GM23338 (cell line): ENCODE measurements at regions not wholly inside any gene's neighbourhood (a gene's known extent, or its start where the extent isn't known, plus 50 kb on each side); places are given as distances from the start of the nearest gene placed in this dataset.

ENCODE experiments used
- ATAC-seq: fragments of 200-7000 bp; cut with Tn5 transposase; 3 replicates; pipeline ENCODE4 v1.9.1; 2020
- DNase-seq: peaks from one replicate; pipeline ENCODE4 v3.0.0-alpha.2; 2015; ENCODE audit warnings: low spot score
- H2AFZ ChIP-seq: fragments of 200-600 bp; sonication (generic); 2 replicates; pipeline ENCODE4 v1.8.0; 2016; ENCODE audit warnings: antibody characterized with exemption, mild to moderate bottlenecking, moderate library complexity
- H3F3A ChIP-seq: fragments of 200-600 bp; sonication (generic); replicated peaks from 2 replicates; pipeline ENCODE4 v1.8.0; 2017; ENCODE audit warnings: antibody characterized with exemption, mixed run types, low read depth
- H3K27ac ChIP-seq: fragments of 200-600 bp; sonication (generic); 2 replicates; pipeline ENCODE4 v1.6.1; 2016; ENCODE audit warnings: low read depth
- H3K27me3 ChIP-seq: fragments of 200-600 bp; sonication (generic); 2 replicates; pipeline ENCODE4 v1.8.0; 2016; ENCODE audit warnings: mild to moderate bottlenecking, mixed run types, moderate library complexity; ENCODE audit not compliant: insufficient read depth
- H3K36me3 ChIP-seq: fragments of 200-600 bp; sonication (generic); 2 replicates; pipeline ENCODE4 v1.8.0; 2016; ENCODE audit warnings: mild to moderate bottlenecking; ENCODE audit not compliant: insufficient read depth
- H3K4me1 ChIP-seq: fragments of 200-600 bp; sonication (generic); 2 replicates; pipeline ENCODE4 v1.8.0; 2016; ENCODE audit warnings: mild to moderate bottlenecking, moderate library complexity; ENCODE audit not compliant: insufficient read depth
- H3K4me2 ChIP-seq: fragments of 200-600 bp; sonication (generic); 2 replicates; pipeline ENCODE4 v1.7.1; 2017; ENCODE audit warnings: mixed run types
- H3K4me3 ChIP-seq: fragments of 200-600 bp; sonication (generic); 2 replicates; pipeline ENCODE4 v1.6.1; 2016; ENCODE audit warnings: mixed run types
- H3K79me2 ChIP-seq: fragments of 200-600 bp; sonication (generic); replicated peaks from 2 replicates; pipeline ENCODE4 v1.8.0; 2017; ENCODE audit warnings: mild to moderate bottlenecking; ENCODE audit not compliant: insufficient read depth
- H3K9me2 ChIP-seq: fragments of 200-600 bp; sonication (generic); 2 replicates; pipeline ENCODE4 v1.8.0; 2017; ENCODE audit not compliant: insufficient read depth
- H4K20me1 ChIP-seq: fragments of 200-600 bp; sonication (generic); replicated peaks from 2 replicates; pipeline ENCODE4 v1.8.0; 2017; ENCODE audit warnings: mild to moderate bottlenecking; ENCODE audit not compliant: insufficient read depth
- H3K27ac Mint-ChIP-seq: 2 replicates; pipeline ENCODE4 v1.8.0; 2020; ENCODE audit warnings: inconsistent platforms, mild to moderate bottlenecking, moderate library complexity, mixed read lengths
- H3K27me3 Mint-ChIP-seq: 3 replicates; pipeline ENCODE4 v1.8.0; 2022; ENCODE audit warnings: low read depth, mild to moderate bottlenecking, moderate library complexity, mixed read lengths, inconsistent platforms; ENCODE audit not compliant: insufficient read depth, poor library complexity
- H3K36me3 Mint-ChIP-seq: 3 replicates; pipeline ENCODE4 v1.8.0; 2021; ENCODE audit warnings: low read depth, mild to moderate bottlenecking, inconsistent platforms, moderate library complexity, mixed read lengths
- H3K4me1 Mint-ChIP-seq: 3 replicates; pipeline ENCODE4 v1.8.0; 2020; ENCODE audit warnings: mild to moderate bottlenecking, inconsistent platforms, mixed read lengths
- H3K4me3 Mint-ChIP-seq: 3 replicates; pipeline ENCODE4 v1.8.0; 2021; ENCODE audit warnings: moderate library complexity, mild to moderate bottlenecking, inconsistent platforms, mixed read lengths
- H3K9me3 Mint-ChIP-seq: 3 replicates; pipeline ENCODE4 v1.8.0; 2020; ENCODE audit warnings: moderate library complexity, mild to moderate bottlenecking, inconsistent platforms, mixed read lengths
- EZH2phosphoT487 ChIP-seq: fragments of 200-600 bp; sonication (generic); IDR thresholded peaks from one replicate; pipeline ENCODE4 v1.8.1; 2018; ENCODE audit warnings: antibody characterized with exemption; ENCODE audit not compliant: unreplicated experiment
- JUNB ChIP-seq: IDR thresholded peaks from one replicate; pipeline ENCODE4 v1.6.1; 2016; ENCODE audit warnings: antibody characterized with exemption; ENCODE audit not compliant: unreplicated experiment
- NANOG ChIP-seq: IDR thresholded peaks from 2 replicates; pipeline ENCODE4 v1.6.1; 2016; ENCODE audit warnings: antibody characterized with exemption, borderline replicate concordance
- STAT1 ChIP-seq: IDR thresholded peaks from one replicate; pipeline ENCODE4 v1.6.1; 2016; ENCODE audit warnings: antibody characterized with exemption; ENCODE audit not compliant: unreplicated experiment
- ZNF114 ChIP-seq: fragments of 250-450 bp; sonication (Bioruptor Pico); IDR thresholded peaks from 2 replicates; pipeline ENCODE4 v1.5.0; 2020; ENCODE audit warnings: mild to moderate bottlenecking, moderate library complexity
- TF ChIP-seq, protein P1 (sequence below): fragments of 250-450 bp; sonication (Bioruptor Pico); IDR thresholded peaks from 2 replicates; pipeline ENCODE4 v1.5.0; 2020; ENCODE audit warnings: mild to moderate bottlenecking, moderate library complexity
- TF ChIP-seq, protein P2 (sequence below): IDR thresholded peaks from 2 replicates; pipeline ENCODE4 v1.6.1; 2016; ENCODE audit warnings: antibody characterized with exemption
- TF ChIP-seq, protein P3 (sequence below), 2 experiments: fragments of 200-600 bp in 1 of 2; sonication (generic) in 1 of 2; conservative IDR thresholded peaks; 2 replicates each; pipeline versions ENCODE4 v1.5.1 to v1.6.1; 2016 to 2017; ENCODE audit warnings: antibody characterized with exemption in 2 of 2, low read depth in 2 of 2, mild to moderate bottlenecking in 2 of 2, moderate library complexity in 1 of 2
- TF ChIP-seq, protein P4 (sequence below): IDR thresholded peaks from one replicate; pipeline ENCODE4 v1.6.1; 2018; ENCODE audit warnings: antibody characterized with exemption; ENCODE audit not compliant: unreplicated experiment

DNA sequence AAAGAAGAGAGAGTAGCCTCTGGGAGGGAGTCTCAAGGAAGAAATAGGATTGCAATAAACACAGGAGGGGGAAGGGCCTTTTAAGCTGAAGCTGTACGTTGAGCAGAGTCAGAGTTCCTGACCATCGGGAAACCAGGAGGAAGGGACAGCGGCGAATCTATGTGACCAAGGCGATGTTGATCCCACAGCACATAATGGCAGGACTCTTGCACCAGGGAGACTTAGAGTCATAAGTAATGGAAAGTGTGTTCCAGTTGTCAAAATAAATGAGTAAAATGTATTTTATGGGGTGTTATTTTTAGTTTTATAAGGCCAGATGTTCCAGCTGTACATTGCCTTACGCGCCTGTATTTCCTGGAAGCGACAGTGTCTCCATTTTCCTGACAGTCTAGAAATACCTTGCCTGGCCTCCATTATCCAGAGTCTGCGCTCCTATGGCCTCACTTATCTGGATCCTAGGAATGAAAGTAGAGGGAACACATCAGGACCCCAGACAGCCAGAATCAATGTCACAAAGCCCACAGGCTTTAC lies 152.8 kb upstream of the COPS8 start:
- H3K36me3 Mint-ChIP-seq: no peaks in the 10 kb centered on the region
- Histone ChIP-seq H3F3A (no peaks in the 10 kb centered on the region), H3K27ac (no peak overlapping the region), H3K79me2 (no peaks in the 10 kb centered on the region), H2AFZ (no peak overlapping the region), H3K27me3 (no peaks in the 10 kb centered on the region), H3K4me3 (no peak overlapping the region), H3K4me1 (no peaks in the 10 kb centered on the region), H3K9me2 (0 out of 2 replicates have a peak, but pooled peaks cover 4% of the 10 kb centered on the region), H3K36me3 (no peaks in the 10 kb centered on the region), H4K20me1 (no peaks in the 10 kb centered on the region), H3K4me2 (no peak overlapping the region)
- H3K9me3 Mint-ChIP-seq: no peaks in the 10 kb centered on the region
- H3K27ac Mint-ChIP-seq: no peak overlapping the region
- TF ChIP-seq STAT1: no peak
- TF ChIP-seq, protein P1, sequence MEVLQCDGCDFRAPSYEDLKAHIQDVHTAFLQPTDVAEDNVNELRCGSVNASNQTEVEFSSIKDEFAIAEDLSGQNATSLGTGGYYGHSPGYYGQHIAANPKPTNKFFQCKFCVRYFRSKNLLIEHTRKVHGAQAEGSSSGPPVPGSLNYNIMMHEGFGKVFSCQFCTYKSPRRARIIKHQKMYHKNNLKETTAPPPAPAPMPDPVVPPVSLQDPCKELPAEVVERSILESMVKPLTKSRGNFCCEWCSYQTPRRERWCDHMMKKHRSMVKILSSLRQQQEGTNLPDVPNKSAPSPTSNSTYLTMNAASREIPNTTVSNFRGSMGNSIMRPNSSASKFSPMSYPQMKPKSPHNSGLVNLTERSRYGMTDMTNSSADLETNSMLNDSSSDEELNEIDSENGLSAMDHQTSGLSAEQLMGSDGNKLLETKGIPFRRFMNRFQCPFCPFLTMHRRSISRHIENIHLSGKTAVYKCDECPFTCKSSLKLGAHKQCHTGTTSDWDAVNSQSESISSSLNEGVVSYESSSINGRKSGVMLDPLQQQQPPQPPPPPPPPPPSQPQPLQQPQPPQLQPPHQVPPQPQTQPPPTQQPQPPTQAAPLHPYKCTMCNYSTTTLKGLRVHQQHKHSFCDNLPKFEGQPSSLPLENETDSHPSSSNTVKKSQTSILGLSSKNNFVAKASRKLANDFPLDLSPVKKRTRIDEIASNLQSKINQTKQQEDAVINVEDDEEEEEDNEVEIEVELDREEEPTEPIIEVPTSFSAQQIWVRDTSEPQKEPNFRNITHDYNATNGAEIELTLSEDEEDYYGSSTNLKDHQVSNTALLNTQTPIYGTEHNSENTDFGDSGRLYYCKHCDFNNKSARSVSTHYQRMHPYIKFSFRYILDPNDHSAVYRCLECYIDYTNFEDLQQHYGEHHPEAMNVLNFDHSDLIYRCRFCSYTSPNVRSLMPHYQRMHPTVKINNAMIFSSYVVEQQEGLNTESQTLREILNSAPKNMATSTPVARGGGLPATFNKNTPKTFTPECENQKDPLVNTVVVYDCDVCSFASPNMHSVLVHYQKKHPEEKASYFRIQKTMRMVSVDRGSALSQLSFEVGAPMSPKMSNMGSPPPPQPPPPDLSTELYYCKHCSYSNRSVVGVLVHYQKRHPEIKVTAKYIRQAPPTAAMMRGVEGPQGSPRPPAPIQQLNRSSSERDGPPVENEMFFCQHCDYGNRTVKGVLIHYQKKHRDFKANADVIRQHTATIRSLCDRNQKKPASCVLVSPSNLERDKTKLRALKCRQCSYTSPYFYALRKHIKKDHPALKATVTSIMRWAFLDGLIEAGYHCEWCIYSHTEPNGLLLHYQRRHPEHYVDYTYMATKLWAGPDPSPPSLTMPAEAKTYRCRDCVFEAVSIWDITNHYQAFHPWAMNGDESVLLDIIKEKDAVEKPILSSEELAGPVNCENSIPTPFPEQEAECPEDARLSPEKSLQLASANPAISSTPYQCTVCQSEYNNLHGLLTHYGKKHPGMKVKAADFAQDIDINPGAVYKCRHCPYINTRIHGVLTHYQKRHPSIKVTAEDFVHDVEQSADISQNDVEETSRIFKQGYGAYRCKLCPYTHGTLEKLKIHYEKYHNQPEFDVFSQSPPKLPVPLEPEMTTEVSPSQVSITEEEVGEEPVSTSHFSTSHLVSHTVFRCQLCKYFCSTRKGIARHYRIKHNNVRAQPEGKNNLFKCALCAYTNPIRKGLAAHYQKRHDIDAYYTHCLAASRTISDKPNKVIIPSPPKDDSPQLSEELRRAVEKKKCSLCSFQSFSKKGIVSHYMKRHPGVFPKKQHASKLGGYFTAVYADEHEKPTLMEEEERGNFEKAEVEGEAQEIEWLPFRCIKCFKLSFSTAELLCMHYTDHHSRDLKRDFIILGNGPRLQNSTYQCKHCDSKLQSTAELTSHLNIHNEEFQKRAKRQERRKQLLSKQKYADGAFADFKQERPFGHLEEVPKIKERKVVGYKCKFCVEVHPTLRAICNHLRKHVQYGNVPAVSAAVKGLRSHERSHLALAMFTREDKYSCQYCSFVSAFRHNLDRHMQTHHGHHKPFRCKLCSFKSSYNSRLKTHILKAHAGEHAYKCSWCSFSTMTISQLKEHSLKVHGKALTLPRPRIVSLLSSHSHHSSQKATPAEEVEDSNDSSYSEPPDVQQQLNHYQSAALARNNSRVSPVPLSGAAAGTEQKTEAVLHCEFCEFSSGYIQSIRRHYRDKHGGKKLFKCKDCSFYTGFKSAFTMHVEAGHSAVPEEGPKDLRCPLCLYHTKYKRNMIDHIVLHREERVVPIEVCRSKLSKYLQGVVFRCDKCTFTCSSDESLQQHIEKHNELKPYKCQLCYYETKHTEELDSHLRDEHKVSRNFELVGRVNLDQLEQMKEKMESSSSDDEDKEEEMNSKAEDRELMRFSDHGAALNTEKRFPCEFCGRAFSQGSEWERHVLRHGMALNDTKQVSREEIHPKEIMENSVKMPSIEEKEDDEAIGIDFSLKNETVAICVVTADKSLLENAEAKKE (CRISPR knock-in tag): no peak
- DNase-seq (no peak), ATAC-seq (no peak)
- no peak overlapping the region for H3K4me3 Mint-ChIP-seq
- peaks cover 5% of the 10 kb centered on the region for H3K27me3 Mint-ChIP-seq
- peaks cover 7% of the 10 kb centered on the region; the same call in 2 of the 3 replicates for H3K4me1 Mint-ChIP-seq

DNA sequence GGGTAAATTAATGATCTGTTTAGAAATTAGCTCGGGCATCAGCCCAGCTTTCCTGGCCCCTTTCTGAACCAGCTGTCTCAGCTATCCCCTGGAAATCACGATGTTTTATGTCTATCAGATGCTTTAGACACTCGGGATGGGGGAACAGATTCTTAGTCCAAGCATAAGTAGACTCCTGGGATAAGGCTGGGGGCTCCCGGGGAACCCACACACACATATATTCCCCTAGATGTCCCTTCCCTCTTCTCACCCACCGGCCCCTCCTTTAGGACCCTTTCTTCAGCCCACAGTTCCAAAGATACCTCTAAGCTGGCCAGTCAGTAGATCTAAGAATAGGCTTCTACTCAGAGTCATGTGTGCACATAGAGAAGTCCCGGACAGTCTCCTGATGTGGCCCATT lies 151.5 kb upstream of the COPS8 start:
- Histone ChIP-seq H3K27me3 (no peaks in the 10 kb centered on the region), H3K4me2 (no peak overlapping the region)
- TF ChIP-seq EZH2phosphoT487 (no peak), NANOG (no peak), ZNF114 (CRISPR knock-in tag) (no peak), JUNB (no peak)
- TF ChIP-seq, protein P2, sequence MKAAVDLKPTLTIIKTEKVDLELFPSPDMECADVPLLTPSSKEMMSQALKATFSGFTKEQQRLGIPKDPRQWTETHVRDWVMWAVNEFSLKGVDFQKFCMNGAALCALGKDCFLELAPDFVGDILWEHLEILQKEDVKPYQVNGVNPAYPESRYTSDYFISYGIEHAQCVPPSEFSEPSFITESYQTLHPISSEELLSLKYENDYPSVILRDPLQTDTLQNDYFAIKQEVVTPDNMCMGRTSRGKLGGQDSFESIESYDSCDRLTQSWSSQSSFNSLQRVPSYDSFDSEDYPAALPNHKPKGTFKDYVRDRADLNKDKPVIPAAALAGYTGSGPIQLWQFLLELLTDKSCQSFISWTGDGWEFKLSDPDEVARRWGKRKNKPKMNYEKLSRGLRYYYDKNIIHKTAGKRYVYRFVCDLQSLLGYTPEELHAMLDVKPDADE: no peak
- TF ChIP-seq, protein P3, sequence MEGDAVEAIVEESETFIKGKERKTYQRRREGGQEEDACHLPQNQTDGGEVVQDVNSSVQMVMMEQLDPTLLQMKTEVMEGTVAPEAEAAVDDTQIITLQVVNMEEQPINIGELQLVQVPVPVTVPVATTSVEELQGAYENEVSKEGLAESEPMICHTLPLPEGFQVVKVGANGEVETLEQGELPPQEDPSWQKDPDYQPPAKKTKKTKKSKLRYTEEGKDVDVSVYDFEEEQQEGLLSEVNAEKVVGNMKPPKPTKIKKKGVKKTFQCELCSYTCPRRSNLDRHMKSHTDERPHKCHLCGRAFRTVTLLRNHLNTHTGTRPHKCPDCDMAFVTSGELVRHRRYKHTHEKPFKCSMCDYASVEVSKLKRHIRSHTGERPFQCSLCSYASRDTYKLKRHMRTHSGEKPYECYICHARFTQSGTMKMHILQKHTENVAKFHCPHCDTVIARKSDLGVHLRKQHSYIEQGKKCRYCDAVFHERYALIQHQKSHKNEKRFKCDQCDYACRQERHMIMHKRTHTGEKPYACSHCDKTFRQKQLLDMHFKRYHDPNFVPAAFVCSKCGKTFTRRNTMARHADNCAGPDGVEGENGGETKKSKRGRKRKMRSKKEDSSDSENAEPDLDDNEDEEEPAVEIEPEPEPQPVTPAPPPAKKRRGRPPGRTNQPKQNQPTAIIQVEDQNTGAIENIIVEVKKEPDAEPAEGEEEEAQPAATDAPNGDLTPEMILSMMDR (conservative IDR thresholded peaks at IDR 0.05; ENCODE audit: low read depth in 2 of 2): no peak
- TF ChIP-seq, protein P4, sequence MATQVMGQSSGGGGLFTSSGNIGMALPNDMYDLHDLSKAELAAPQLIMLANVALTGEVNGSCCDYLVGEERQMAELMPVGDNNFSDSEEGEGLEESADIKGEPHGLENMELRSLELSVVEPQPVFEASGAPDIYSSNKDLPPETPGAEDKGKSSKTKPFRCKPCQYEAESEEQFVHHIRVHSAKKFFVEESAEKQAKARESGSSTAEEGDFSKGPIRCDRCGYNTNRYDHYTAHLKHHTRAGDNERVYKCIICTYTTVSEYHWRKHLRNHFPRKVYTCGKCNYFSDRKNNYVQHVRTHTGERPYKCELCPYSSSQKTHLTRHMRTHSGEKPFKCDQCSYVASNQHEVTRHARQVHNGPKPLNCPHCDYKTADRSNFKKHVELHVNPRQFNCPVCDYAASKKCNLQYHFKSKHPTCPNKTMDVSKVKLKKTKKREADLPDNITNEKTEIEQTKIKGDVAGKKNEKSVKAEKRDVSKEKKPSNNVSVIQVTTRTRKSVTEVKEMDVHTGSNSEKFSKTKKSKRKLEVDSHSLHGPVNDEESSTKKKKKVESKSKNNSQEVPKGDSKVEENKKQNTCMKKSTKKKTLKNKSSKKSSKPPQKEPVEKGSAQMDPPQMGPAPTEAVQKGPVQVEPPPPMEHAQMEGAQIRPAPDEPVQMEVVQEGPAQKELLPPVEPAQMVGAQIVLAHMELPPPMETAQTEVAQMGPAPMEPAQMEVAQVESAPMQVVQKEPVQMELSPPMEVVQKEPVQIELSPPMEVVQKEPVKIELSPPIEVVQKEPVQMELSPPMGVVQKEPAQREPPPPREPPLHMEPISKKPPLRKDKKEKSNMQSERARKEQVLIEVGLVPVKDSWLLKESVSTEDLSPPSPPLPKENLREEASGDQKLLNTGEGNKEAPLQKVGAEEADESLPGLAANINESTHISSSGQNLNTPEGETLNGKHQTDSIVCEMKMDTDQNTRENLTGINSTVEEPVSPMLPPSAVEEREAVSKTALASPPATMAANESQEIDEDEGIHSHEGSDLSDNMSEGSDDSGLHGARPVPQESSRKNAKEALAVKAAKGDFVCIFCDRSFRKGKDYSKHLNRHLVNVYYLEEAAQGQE: no peak

More for the DNA sequence above, 151.5 kb upstream of the COPS8 start:
- no peaks in the 10 kb centered on the region for H3K79me2 ChIP-seq
- peaks cover 7% of the 10 kb centered on the region for H3K27me3 Mint-ChIP-seq
- H3K4me3 ChIP-seq: no peak overlapping the region
- DNase-seq: no peak
- no peaks in the 10 kb centered on the region for H4K20me1 ChIP-seq
- no peak overlapping the region for H3K4me3 Mint-ChIP-seq
- peaks cover 7% of the 10 kb centered on the region; the same call in 2 of the 3 replicates for H3K4me1 Mint-ChIP-seq
- H3K27ac ChIP-seq: no peak overlapping the region
- ATAC-seq: no peak
- 0 out of 2 replicates have a peak, but pooled peaks cover 6% of the 10 kb centered on the region for H3K9me2 ChIP-seq
- H3K36me3 Mint-ChIP-seq: no peaks in the 10 kb centered on the region
- H3K9me3 Mint-ChIP-seq: no peaks in the 10 kb centered on the region
- H3K27ac Mint-ChIP-seq: no peak overlapping the region
- no peak overlapping the region for H2AFZ ChIP-seq
- H3F3A ChIP-seq: no peaks in the 10 kb centered on the region
- no peaks in the 10 kb centered on the region for H3K36me3 ChIP-seq
- no peaks in the 10 kb centered on the region for H3K4me1 ChIP-seq
